CD4-positive, alpha-beta T cell (primary cell): ENCODE measurements at regions not wholly inside any gene's neighbourhood (a gene's known extent, or its start where the extent isn't known, plus 50 kb on each side); places are given as distances from the start of the nearest gene placed in this dataset.

Experiments
- ATAC-seq: fragments of 200-7000 bp; cut with Tn5 transposase; one replicate; pipeline ENCODE4 v1.10.0; 2022; ENCODE audit warnings: mild to moderate bottlenecking; ENCODE audit not compliant: poor library complexity
- CTCF ChIA-PET: fragments of 350-600 bp; sonication (Branson Sonifier 250); formaldehyde crosslinking; loops from one replicate; lab custom pipeline; 2021; ENCODE audit warnings: antibody characterized with exemption, inconsistent platforms; lab: Charles Lee
- POLR2A ChIA-PET: fragments of 350-600 bp; sonication (Branson Sonifier 250); formaldehyde crosslinking; loops from one replicate; lab custom pipeline; 2021; ENCODE audit warnings: antibody characterized with exemption, inconsistent platforms; lab: Charles Lee
- DNase-seq, 14 experiments: peaks; one replicate each; pipeline ENCODE4 v3.0.0-alpha.2; 2013 to 2020; ENCODE audit warnings: mixed read lengths in 2 of 14
- H3K27ac ChIP-seq, 2 donors: one replicate each; pipeline versions ENCODE4 v1.5.1 to v1.7.0; 2013; ENCODE audit warnings: low read length in 2 of 2, low read depth in 1 of 2, mild to moderate bottlenecking in 1 of 2
- H3K27me3 ChIP-seq, 2 experiments: 1 replicate in 1 of 2; 2 replicates in 1 of 2; pipeline versions ENCODE4 v1.6.1 to v1.7.0; 2013; ENCODE audit warnings: low read length in 2 of 2, control low read depth in 1 of 2, mild to moderate bottlenecking in 1 of 2, moderate library complexity in 1 of 2; ENCODE audit not compliant: insufficient read depth in 2 of 2, control insufficient read depth in 1 of 2
- H3K36me3 ChIP-seq: one replicate; pipeline ENCODE4 v1.6.1; 2013; ENCODE audit warnings: low read length, control low read depth; ENCODE audit not compliant: insufficient read depth
- H3K4me1 ChIP-seq: one replicate; pipeline ENCODE4 v1.6.1; 2013; ENCODE audit warnings: low read length, control low read depth; ENCODE audit not compliant: insufficient read depth
- H3K4me3 ChIP-seq: one replicate; pipeline ENCODE4 v1.5.1; 2013; ENCODE audit warnings: mild to moderate bottlenecking, low read length, moderate library complexity
- H3K9me3 ChIP-seq, 2 experiments: 1 replicate in 1 of 2; 2 replicates in 1 of 2; pipeline versions ENCODE4 v1.6.1 to v1.7.0; 2013; ENCODE audit warnings: low read length in 2 of 2, mild to moderate bottlenecking in 2 of 2, control low read depth in 1 of 2, moderate library complexity in 1 of 2; ENCODE audit not compliant: control insufficient read depth in 1 of 2, insufficient read depth in 1 of 2
- H3K27ac Mint-ChIP-seq: one replicate; pipeline ENCODE4 v1.8.0; 2020; ENCODE audit warnings: mixed read lengths
- H3K27me3 Mint-ChIP-seq: one replicate; pipeline ENCODE4 v1.8.0; 2021; ENCODE audit warnings: mixed read lengths
- H3K36me3 Mint-ChIP-seq: one replicate; pipeline ENCODE4 v1.8.0; 2021; ENCODE audit warnings: low read depth, mixed read lengths
- H3K4me1 Mint-ChIP-seq: one replicate; pipeline ENCODE4 v1.8.0; 2021; ENCODE audit warnings: low read depth, mixed read lengths
- H3K4me3 Mint-ChIP-seq: one replicate; pipeline ENCODE4 v1.8.0; 2020; ENCODE audit warnings: mild to moderate bottlenecking, mixed read lengths
- H3K9me3 Mint-ChIP-seq: one replicate; pipeline ENCODE4 v1.8.0; 2020; ENCODE audit warnings: mixed read lengths
- CTCF ChIP-seq: fragments of 200-600 bp; IDR thresholded peaks from one replicate; pipeline ENCODE4 v1.8.0; 2022; ENCODE audit warnings: antibody characterized with exemption, mild to moderate bottlenecking
- intact Hi-C, 2 experiments: fragments of 100-400 bp; cut with DNase I in 1 of 2; cut with micrococcal nuclease in 1 of 2; formaldehyde crosslinking; loops; one replicate each; pipeline versions ENCODE4 v1.15.1 to v1.9.0; 2023 to 2025; cut with DNase I, micrococcal nuclease

- Mint-ChIP-seq H3K9me3 (no peaks in the 10 kb centered on the region), H3K4me3 (no peak overlapping the region), H3K27ac (no peak overlapping the region), H3K27me3 (peaks cover 9% of the 10 kb centered on the region), H3K4me1 (no peaks in the 10 kb centered on the region), H3K36me3 (no peaks in the 10 kb centered on the region)
- no peaks in the 10 kb centered on the region for H3K36me3 ChIP-seq
- intact Hi-C loops = no loop called here
- ChIA-PET POLR2A (no interaction called here), CTCF (no interaction called here)
- TF ChIP-seq CTCF = no peak
- H3K4me1 ChIP-seq = no peaks in the 10 kb centered on the region
- H3K27me3 ChIP-seq = peaks cover 0 to 6% of the 10 kb centered on the region in 2 experiments
- H3K9me3 ChIP-seq = peaks cover 0 to 6% of the 10 kb centered on the region in 2 experiments
- no peak overlapping the region for H3K4me3 ChIP-seq
- ATAC-seq (no peak), DNase-seq (no peak)
- no peak overlapping the region for H3K27ac ChIP-seq
These were observed 117.7 kb upstream of the ACTBL2 start for GRCh38 chr5:57600321-57600720.

GRCh38 chr5:57598756-57599155 is 116.1 kb upstream of the ACTBL2 start:
- peaks cover 0 to 6% of the 10 kb centered on the region in 2 experiments for H3K9me3 ChIP-seq
- no peaks in the 10 kb centered on the region for H3K4me1 ChIP-seq
- no peaks in the 10 kb centered on the region for H3K9me3 Mint-ChIP-seq
- no peaks in the 10 kb centered on the region for H3K36me3 Mint-ChIP-seq
- H3K27me3 Mint-ChIP-seq = peaks cover 3% of the 10 kb centered on the region
- H3K27ac ChIP-seq = no peak overlapping the region
- H3K36me3 ChIP-seq = no peaks in the 10 kb centered on the region
- H3K4me1 Mint-ChIP-seq = no peaks in the 10 kb centered on the region
- H3K27ac Mint-ChIP-seq = no peak overlapping the region
- ChIA-PET POLR2A (no interaction called here), CTCF (no interaction called here)
- no peak for DNase-seq
- intact Hi-C loops = no loop called here
- no peak overlapping the region for H3K4me3 Mint-ChIP-seq
- H3K27me3 ChIP-seq = peaks cover 0 to 6% of the 10 kb centered on the region in 2 experiments
- H3K4me3 ChIP-seq = no peak overlapping the region
- no peak for TF ChIP-seq CTCF
- no peak for ATAC-seq

- intact Hi-C loops = no loop called here
- ChIA-PET CTCF (no interaction called here), POLR2A (no interaction called here)
- Histone ChIP-seq H3K9me3 (peaks cover 0 to 6% of the 10 kb centered on the region in 2 experiments), H3K27ac (no peak overlapping the region), H3K36me3 (no peaks in the 10 kb centered on the region), H3K4me3 (no peak overlapping the region), H3K4me1 (no peaks in the 10 kb centered on the region), H3K27me3 (peaks cover 0 to 6% of the 10 kb centered on the region in 2 experiments)
- no peak for ATAC-seq
- no peak for TF ChIP-seq CTCF
- Mint-ChIP-seq H3K27me3 (peaks cover 3% of the 10 kb centered on the region), H3K27ac (no peak overlapping the region), H3K4me1 (no peaks in the 10 kb centered on the region), H3K9me3 (no peaks in the 10 kb centered on the region), H3K4me3 (no peak overlapping the region), H3K36me3 (no peaks in the 10 kb centered on the region)
- DNase-seq = no peak
These were observed 115.5 kb upstream of the ACTBL2 start for GRCh38 chr5:57598097-57598496.
